Central memory CD8-positive, alpha-beta T cell (primary cell): ENCODE measurements at regions not wholly inside any gene's neighbourhood (a gene's known extent, or its start where the extent isn't known, plus 50 kb on each side); places are given as distances from the start of the nearest gene placed in this dataset.
"Not testable (repeated sequence)": the region's sequence is repeated elsewhere in the genome, so short reads cannot be mapped to it uniquely, and the experiment has no call there.

Source experiments
- ATAC-seq: fragments of 150-1000 bp; cut with Tn5 transposase; replicated peaks from 2 replicates; pipeline ENCODE4 v1.10.0; 2022; ENCODE audit warnings: mild to moderate bottlenecking, moderate FRiP score, moderate number of reproducible peaks; ENCODE audit not compliant: poor library complexity, severe bottlenecking; ENCODE audit errors: extremely low read depth
- DNase-seq, 2 donors: peaks; one replicate each; pipeline ENCODE4 v3.0.0; 2021; ENCODE audit warnings: low spot score in 2 of 2
- H3K27ac Mint-ChIP-seq: one replicate; pipeline ENCODE4 v1.8.0; 2022; ENCODE audit warnings: low read depth, mild to moderate bottlenecking, moderate library complexity, mixed read lengths
- H3K27me3 Mint-ChIP-seq: one replicate; pipeline ENCODE4 v1.8.0; 2022; ENCODE audit warnings: mixed read lengths
- H3K36me3 Mint-ChIP-seq: one replicate; pipeline ENCODE4 v1.8.0; 2022; ENCODE audit warnings: mild to moderate bottlenecking, moderate library complexity, mixed read lengths; ENCODE audit not compliant: insufficient read depth
- H3K4me1 Mint-ChIP-seq: one replicate; pipeline ENCODE4 v1.8.0; 2022; ENCODE audit warnings: mixed read lengths
- H3K4me3 Mint-ChIP-seq: one replicate; pipeline ENCODE4 v1.8.0; 2022; ENCODE audit warnings: mild to moderate bottlenecking, moderate library complexity, mixed read lengths
- H3K9me3 Mint-ChIP-seq: one replicate; pipeline ENCODE4 v1.8.0; 2022; ENCODE audit warnings: mixed read lengths

DNA sequence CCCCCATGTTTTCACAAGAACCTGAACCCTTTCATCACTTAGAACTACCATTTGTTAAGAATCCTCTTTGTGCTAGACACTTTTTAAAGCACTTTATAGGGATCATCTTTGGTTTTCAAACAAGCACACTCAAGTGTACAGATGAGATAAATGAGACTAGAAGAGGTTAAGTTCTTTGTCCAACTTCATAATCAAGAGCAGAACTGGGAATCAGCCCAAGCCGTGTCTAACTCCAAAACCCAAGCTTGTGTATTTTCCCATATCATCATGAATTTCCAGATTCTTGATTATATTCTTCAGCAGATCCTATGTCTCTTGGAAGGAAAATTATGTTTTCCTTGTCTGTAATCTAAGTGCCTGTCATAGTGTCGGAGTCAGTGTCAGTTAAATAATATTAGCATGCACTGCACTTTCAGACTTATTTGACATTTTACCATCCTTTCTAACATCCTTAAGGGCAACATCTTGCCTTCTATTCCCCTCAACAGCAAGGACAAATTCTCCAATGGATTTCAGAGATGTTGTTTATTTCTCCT is 123.0 kb upstream of the SETBP1 start:
- Mint-ChIP-seq H3K36me3 (no peaks in the 10 kb centered on the region), H3K4me1 (no peaks in the 10 kb centered on the region), H3K27me3 (peaks cover 16% of the 10 kb centered on the region), H3K4me3 (no peak overlapping the region), H3K27ac (no peak overlapping the region), H3K9me3 (no peaks in the 10 kb centered on the region)
- no peak for DNase-seq
- no peak for ATAC-seq

DNA sequence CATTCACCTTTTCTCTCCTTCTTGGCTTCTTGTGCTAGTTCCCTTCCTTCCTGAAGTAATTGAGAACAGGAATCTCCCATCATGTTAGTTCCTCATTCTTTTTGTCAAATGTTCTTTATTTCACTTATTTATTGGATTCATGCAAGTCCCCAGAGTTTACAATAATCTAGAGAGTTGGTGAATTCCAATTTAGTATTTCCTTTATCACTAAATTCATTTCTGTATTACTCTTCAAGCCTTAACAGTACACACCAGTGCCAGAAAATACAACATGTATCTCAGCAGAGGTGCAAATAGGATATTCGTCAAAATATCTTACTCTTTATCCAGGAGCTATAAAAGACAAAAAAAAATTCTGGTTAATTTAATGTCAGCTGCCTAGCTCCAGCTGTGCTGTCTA is 121.9 kb upstream of the SETBP1 start:
- DNase-seq (no peak), ATAC-seq (no peak)
- no peaks in the 10 kb centered on the region for H3K9me3 Mint-ChIP-seq
- H3K36me3 Mint-ChIP-seq: no peaks in the 10 kb centered on the region
- no peak overlapping the region for H3K27ac Mint-ChIP-seq
- H3K4me1 Mint-ChIP-seq: no peaks in the 10 kb centered on the region
- H3K27me3 Mint-ChIP-seq: peaks cover 16% of the 10 kb centered on the region
- H3K4me3 Mint-ChIP-seq: no peak overlapping the region

DNA sequence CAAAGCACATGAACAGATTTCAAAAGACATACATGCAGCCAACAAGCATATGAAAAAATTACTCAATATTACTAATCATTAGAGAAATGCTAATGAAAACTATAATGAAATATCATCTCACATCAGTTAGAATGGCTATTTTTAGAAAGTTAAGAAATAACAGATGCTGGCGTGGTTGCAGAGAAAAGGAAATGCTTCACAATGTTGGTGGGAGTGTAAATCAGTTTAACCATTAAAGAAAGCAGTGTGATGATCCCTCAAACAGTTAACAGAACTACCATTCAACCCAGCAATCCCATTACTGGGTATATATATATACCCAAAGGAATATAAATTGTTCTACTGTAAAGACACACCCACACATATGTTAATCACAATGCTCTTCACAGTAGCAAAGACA is 117.7 kb upstream of the SETBP1 start:
- H3K4me1 Mint-ChIP-seq: no peaks in the 10 kb centered on the region
- H3K27me3 Mint-ChIP-seq: peaks cover 16% of the 10 kb centered on the region
- H3K9me3 Mint-ChIP-seq: no peaks in the 10 kb centered on the region
- no peak overlapping the region for H3K27ac Mint-ChIP-seq
- ATAC-seq: no peak
- no peak overlapping the region for H3K4me3 Mint-ChIP-seq
- DNase-seq: no peak
- no peaks in the 10 kb centered on the region for H3K36me3 Mint-ChIP-seq

DNA sequence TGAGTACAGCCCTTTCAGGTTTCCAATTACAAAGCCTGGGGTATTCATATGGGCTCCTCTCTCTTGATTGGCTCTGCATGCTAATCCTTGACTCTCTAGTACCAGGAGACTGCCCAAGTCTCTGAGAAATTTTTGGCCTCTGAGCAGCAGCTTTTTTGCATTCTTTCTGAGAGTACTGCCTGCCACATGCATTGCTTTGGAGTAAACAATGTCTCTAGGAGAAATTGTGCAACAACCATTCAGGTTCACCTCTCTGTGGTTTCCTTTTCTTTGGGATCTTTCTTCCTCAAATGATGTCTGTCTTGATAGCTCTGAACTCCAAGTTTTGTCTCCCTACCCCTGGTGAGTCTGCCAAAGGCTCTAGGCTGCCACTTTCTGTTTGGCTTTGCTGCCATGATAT is 115.8 kb upstream of the SETBP1 start:
- no peak overlapping the region for H3K27ac Mint-ChIP-seq
- H3K36me3 Mint-ChIP-seq: no peaks in the 10 kb centered on the region
- H3K4me1 Mint-ChIP-seq: no peaks in the 10 kb centered on the region
- H3K4me3 Mint-ChIP-seq: no peak overlapping the region
- ATAC-seq: no peak
- peaks cover 16% of the 10 kb centered on the region for H3K27me3 Mint-ChIP-seq
- H3K9me3 Mint-ChIP-seq: no peaks in the 10 kb centered on the region
- DNase-seq: no peak

DNA sequence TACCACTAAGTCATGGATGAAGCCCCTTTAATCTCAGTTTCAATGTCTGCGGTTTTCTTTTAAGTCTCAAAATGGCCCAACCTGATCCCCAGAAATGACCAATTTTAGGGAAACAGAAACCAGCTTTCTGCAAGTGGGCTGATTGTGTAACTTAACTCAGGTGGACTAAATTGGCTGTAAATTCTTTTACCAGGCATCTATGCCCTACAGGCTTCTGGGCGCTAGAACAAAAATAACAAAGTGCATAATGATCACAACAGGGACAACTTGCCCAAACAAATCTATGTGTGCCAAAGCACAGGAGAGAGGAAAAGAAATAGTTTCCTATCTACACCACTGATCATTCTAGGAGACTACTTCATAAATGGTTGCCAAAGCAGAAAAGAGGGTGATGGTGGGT is 112.3 kb upstream of the SETBP1 start:
- no peak for ATAC-seq
- DNase-seq: no peak
- Mint-ChIP-seq H3K4me1 (no peaks in the 10 kb centered on the region), H3K36me3 (no peaks in the 10 kb centered on the region), H3K27me3 (peaks cover 16% of the 10 kb centered on the region), H3K27ac (no peak overlapping the region), H3K9me3 (no peaks in the 10 kb centered on the region), H3K4me3 (no peak overlapping the region)

DNA sequence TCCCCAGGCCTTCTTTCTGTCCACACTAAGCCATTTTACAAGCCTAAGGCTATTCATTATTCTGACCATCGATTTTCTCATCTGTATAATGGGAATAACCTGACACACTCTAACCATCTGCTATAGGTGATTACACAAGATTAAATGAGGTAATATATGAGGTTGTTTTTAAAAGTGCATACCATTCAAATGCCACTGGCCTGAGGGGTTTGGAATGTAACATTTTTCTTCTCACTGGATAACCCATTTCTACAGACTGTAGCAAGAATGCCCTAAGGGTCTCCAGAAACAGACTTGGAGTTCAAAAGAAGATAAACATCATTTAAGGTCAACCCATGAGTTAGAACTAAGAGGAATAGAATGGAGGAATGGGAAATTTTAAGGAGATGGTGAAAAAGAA is 111.7 kb upstream of the SETBP1 start:
- Mint-ChIP-seq H3K27ac (no peak overlapping the region), H3K27me3 (peaks cover 16% of the 10 kb centered on the region), H3K9me3 (no peaks in the 10 kb centered on the region), H3K4me1 (no peaks in the 10 kb centered on the region), H3K36me3 (no peaks in the 10 kb centered on the region), H3K4me3 (no peak overlapping the region)
- ATAC-seq (no peak), DNase-seq (no peak)

DNA sequence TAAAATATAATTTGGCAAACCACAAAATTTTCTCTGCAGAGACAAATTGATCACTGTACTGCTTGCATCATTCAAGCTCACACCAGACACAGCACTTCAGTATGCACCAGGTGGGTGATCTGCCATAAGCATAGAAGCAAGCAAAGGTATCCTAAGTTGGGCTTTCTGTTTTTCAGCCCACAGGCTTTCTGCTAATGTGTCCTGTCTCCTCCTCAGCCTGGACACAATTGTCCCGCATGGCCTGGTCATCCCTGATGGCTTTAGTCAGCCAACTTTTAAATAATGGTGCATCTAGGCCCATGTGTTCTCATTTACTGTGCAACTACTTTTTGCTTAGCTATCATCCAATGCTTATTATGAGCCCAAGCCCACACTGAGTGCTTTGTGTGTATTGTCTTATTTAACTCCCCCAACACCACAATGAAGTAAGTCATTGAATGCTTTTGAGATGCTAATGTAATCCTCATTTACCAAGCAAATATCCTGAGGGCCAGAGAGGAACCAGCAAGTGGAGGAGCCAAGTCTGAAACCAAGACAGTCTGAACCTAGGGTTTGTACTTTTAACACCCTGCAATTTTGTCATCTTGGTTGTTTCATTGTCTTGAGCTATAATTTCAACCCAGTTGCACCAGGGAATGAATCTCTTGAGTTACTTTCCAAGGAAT is 111.2 kb upstream of the SETBP1 start:
- Mint-ChIP-seq H3K36me3 (no peaks in the 10 kb centered on the region), H3K4me1 (no peaks in the 10 kb centered on the region), H3K9me3 (no peaks in the 10 kb centered on the region), H3K27me3 (peaks cover 15% of the 10 kb centered on the region), H3K4me3 (no peak overlapping the region), H3K27ac (no peak overlapping the region)
- no peak for DNase-seq
- ATAC-seq: no peak

DNA sequence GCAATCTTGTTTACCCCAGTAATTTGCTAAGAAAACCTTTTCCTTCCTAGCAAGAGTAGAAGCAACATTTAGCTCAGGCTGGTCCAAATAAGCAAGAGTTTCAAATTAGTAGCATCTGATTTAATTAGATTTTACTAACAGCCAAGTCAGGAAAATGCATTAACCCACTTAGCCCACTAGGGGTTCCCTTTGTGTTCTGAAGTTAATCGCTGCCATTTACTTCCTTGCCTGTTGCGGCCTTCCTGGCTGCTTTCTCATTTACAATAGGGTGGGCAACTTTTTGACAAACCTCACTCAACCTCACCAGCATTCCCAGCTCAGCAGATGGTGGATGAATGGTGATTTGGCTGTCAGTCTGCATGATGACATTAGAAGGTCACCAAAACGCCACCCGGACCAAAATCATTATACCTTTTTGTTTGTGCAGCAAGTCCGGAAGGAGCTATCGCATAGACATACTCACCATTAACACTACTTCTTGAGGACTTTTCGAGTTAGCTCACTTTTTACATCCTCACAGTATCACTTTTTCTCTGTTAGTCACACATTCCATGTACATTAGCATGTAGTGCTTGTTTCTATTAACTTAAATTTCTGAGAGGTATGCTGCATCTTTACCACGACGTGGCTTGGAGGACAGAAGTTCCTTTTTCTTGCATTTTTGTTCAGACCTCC is 101.5 kb upstream of the SETBP1 start:
- no peak overlapping the region for H3K27ac Mint-ChIP-seq
- DNase-seq (no peak), ATAC-seq (no peak)
- no peak overlapping the region for H3K4me3 Mint-ChIP-seq
- H3K4me1 Mint-ChIP-seq: peaks cover 8% of the 10 kb centered on the region
- no peaks in the 10 kb centered on the region for H3K36me3 Mint-ChIP-seq
- no peaks in the 10 kb centered on the region for H3K9me3 Mint-ChIP-seq
- H3K27me3 Mint-ChIP-seq: no peaks in the 10 kb centered on the region

DNA sequence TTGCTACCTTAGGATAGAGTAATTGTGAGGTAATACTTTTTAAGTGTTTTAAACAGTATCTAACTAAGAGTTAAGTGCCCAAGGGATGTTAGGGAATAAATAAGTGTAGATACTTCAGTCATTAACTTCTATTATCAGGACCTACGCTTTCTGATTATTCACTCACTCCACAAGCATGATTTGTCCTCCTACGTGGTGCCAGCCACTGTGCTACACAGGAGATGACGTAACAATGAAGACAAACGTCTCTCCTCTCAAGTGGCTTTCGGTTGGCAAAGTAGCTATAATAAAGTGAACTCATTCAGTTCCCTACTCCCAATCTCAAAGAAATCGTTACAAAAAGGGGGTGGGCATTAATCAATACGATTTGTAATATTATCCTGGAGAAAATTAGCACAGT is 100.9 kb upstream of the SETBP1 start:
- no peaks in the 10 kb centered on the region for H3K36me3 Mint-ChIP-seq
- H3K9me3 Mint-ChIP-seq: no peaks in the 10 kb centered on the region
- ATAC-seq: no peak
- H3K4me1 Mint-ChIP-seq: peaks cover 8% of the 10 kb centered on the region
- no peak overlapping the region for H3K27ac Mint-ChIP-seq
- H3K4me3 Mint-ChIP-seq: no peak overlapping the region
- DNase-seq: no peak
- no peaks in the 10 kb centered on the region for H3K27me3 Mint-ChIP-seq

DNA sequence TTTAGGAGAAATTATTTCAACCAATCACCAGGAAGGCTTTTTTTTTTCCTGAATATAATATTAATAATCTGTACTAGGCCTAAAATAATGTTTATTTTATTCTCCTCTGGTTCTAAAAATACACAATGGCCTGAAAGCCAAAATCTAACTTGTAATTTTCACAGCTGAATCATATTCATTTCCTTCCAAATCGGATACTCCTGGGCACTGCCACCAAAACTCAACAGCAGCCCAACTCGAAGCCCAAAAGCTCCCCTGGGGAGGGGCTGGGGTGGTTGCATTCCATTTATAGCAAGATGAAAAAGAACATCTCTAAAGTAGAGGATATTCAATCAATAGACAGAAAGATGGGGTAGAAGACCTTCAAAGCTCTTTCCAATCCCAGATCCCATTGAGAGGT is 100.5 kb upstream of the SETBP1 start:
- H3K27me3 Mint-ChIP-seq: no peaks in the 10 kb centered on the region
- H3K4me1 Mint-ChIP-seq: peaks cover 8% of the 10 kb centered on the region
- H3K4me3 Mint-ChIP-seq: no peak overlapping the region
- H3K27ac Mint-ChIP-seq: no peak overlapping the region
- no peaks in the 10 kb centered on the region for H3K9me3 Mint-ChIP-seq
- DNase-seq (no peak), ATAC-seq (no peak)
- H3K36me3 Mint-ChIP-seq: no peaks in the 10 kb centered on the region

DNA sequence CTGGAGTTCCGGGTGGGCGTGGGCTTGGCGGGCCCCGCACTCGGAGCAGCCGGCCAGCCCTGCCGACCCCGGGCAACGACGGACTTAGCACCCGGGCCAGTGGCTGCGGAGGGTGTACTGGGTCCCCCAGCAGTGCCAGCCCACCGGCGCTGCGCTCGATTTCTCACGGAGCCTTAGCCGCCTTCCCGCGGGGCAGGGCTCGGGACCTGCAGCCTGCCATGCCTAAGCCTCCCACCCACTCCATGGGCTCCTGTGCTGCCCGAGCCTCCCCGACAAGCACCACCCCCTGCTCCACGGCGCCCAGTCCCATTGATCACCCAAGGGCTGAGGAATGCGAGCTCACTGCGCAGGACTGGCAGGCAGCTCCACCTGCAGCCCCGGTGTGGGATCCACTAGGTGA is 99.9 kb upstream of the SETBP1 start:
- H3K27me3 Mint-ChIP-seq: not testable (repeated sequence)

DNA sequence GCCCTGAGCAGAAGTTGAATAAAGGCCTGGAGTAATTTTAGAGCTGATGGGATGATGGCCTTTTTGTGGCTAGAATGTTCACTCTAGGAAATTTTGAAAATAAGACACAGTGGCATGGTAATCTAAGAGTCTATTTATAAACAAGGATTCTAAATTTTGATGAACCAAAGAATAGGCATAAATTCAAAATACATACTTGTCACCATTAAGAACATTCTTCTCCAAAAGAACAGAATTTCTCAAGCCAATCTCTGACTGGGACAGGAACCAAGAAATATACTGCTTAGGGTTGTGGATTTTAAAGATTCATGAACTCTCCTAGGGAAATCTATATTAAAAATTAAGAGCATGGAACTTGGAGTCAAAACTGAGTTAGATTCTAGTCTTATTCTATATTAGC is 98.2 kb upstream of the SETBP1 start:
- Mint-ChIP-seq H3K4me1 (no peaks in the 10 kb centered on the region), H3K4me3 (no peak overlapping the region), H3K27ac (no peak overlapping the region), H3K27me3 (no peaks in the 10 kb centered on the region), H3K9me3 (no peaks in the 10 kb centered on the region), H3K36me3 (no peaks in the 10 kb centered on the region)
- ATAC-seq: no peak
- DNase-seq: no peak

More for the DNA sequence above, 99.9 kb upstream of the SETBP1 start:
- H3K4me1 Mint-ChIP-seq, H3K36me3 Mint-ChIP-seq, ATAC-seq, H3K27ac Mint-ChIP-seq, H3K9me3 Mint-ChIP-seq, H3K4me3 Mint-ChIP-seq, DNase-seq: not testable (repeated sequence)

DNA sequence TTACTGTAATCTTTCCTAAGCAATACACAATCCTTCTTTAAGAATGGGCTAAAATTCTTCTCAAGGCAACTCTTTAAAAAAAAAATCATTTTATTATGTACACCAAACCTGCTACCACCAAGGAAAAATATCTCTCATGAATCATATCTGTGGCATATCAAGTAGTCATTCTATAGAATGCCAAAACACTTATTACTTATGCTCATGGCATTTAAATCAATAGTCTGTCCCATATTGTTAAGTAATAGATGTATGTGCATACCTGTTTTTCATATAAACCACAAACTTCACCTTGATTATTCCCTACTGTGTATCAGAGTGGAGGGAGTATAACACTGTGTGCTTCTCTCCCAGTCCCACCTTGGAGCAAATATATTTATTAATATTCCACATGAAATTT is 95.8 kb upstream of the SETBP1 start:
- DNase-seq: no peak
- Mint-ChIP-seq H3K36me3 (no peaks in the 10 kb centered on the region), H3K4me3 (no peak overlapping the region), H3K9me3 (no peaks in the 10 kb centered on the region), H3K27me3 (peaks cover 9% of the 10 kb centered on the region), H3K27ac (no peak overlapping the region), H3K4me1 (no peaks in the 10 kb centered on the region)
- no peak for ATAC-seq
